ENCODE measurements at regions not wholly inside any gene's neighbourhood (a gene's known extent, or its start where the extent isn't known, plus 50 kb on each side); places are given as distances from the start of the nearest gene placed in this dataset.

DNA sequence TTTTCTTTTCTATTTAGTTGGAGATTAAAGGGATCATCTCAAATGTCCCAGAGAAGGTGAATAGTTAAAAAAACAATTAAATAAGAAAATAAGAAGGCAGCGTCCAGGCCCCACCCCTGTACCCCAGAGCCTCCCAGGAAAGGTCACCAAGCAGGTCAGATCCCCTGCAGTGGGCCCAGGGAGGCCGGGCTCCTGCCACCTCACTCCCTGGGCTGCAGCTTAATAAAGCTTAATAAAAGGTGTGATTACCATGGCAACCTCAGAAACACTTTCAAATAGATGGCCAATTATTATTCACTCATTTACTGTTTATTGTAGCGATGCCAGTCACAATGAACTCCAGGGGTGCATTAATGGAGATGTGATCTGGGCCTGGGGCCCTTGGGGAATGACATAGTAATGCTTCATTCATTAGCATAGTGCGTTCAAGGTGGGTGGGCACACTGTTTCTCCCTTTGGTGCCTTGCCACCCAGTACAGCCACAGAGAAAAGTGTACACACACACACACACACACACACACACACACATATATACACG, 386.2 kb downstream of the CADM1 start:
- Mint-ChIP-seq H3K36me3 (ENCODE audit: insufficient read depth) (no peaks in the 10 kb centered on the region), H3K4me1 (ENCODE audit: low read depth in 2 of 2) (no peaks in the 10 kb centered on the region), H3K9me3 (no peaks in the 10 kb centered on the region), H3K27ac (no peak overlapping the region), H3K27me3 (peaks cover 0 to 11% of the 10 kb centered on the region in 2 donors), H3K4me3 (no peak overlapping the region)
- DNase-seq (no peak), ATAC-seq (replicated peaks) (no peak)

DNA sequence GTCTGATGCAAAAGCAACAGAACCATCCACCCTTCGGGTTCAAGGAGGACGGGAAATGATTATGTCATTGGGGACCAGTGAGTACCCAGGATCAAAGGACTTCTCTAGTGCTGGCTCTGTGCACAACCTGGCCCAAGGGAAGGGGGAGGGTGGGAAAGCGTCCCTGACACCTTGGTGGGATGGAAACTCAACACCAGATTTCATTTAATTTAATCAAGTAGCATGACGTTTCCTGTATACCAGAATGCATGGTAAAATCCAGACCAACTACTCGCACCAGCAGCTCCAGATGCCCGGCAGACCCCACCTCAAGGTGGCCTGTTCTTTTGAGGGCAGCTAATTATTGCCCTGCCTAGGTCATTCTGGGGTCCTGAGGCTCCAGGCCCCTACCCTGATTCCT, 385.1 kb downstream of the CADM1 start:
- peaks cover 0 to 9% of the 10 kb centered on the region in 2 donors for H3K27me3 Mint-ChIP-seq
- no peaks in the 10 kb centered on the region for H3K4me1 Mint-ChIP-seq (ENCODE audit: low read depth in 2 of 2)

More for the DNA sequence above, 385.1 kb downstream of the CADM1 start:
- no peak for DNase-seq
- H3K36me3 Mint-ChIP-seq (ENCODE audit: insufficient read depth), result no peaks in the 10 kb centered on the region
- H3K9me3 Mint-ChIP-seq, result no peaks in the 10 kb centered on the region
- no peak overlapping the region for H3K27ac Mint-ChIP-seq
- H3K4me3 Mint-ChIP-seq, result no peak overlapping the region
- ATAC-seq (replicated peaks), result no peak

All from effector memory CD8-positive, alpha-beta T cell (primary cell).